Endothelial cell of umbilical vein (primary cell): ENCODE measurements at regions not wholly inside any gene's neighbourhood (a gene's known extent, or its start where the extent isn't known, plus 50 kb on each side); places are given as distances from the start of the nearest gene placed in this dataset.

Experiments used
- BruUV-seq: library from RNA; stranded (reverse); fragments of 400-500 nt; replicated peaks from 2 replicates; lab custom pipeline; 2021; lab: Mats Ljungman, UMichigan
- CTCF ChIA-PET: fragments of 300-600, 350-600 bp; sonication (Branson Sonifier 250); formaldehyde crosslinking; loops from one replicate; lab custom pipeline; 2021; ENCODE audit warnings: antibody characterized with exemption, inconsistent platforms; lab: Charles Lee
- POLR2A ChIA-PET: fragments of 300-600, 350-600 bp; sonication (Branson Sonifier 250); formaldehyde crosslinking; loops from one replicate; lab custom pipeline; 2021; ENCODE audit warnings: antibody characterized with exemption, inconsistent platforms; lab: Charles Lee
- DNase-seq: peaks from one replicate; pipeline ENCODE4 v3.0.0-alpha.2; 2011; ENCODE audit warnings: low read depth, low spot score
- FAIRE-seq: peaks from 2 replicates; lab custom pipeline; 2011; peaks lifted over from hg19 to GRCh38; lab: Jason Lieb, UNC
- H2AFZ ChIP-seq: 2 replicates; pipeline ENCODE4 v1.6.0; 2012; ENCODE audit warnings: low read depth, low read length, control low read depth, inconsistent platforms
- H3K27ac ChIP-seq: 2 replicates; pipeline ENCODE4 v1.5.1; 2011; ENCODE audit warnings: low read depth, mild to moderate bottlenecking, control low read depth, low read length, moderate library complexity; ENCODE audit not compliant: insufficient read depth
- H3K27me3 ChIP-seq, 2 experiments: 2 replicates each; pipeline versions ENCODE4 v1.6.0 to v1.6.1; 2011; ENCODE audit warnings: low read length in 2 of 2, mixed read lengths in 1 of 2; ENCODE audit not compliant: control insufficient read depth in 2 of 2, insufficient read depth in 2 of 2
- H3K36me3 ChIP-seq, 2 experiments: 2 replicates in 1 of 2; 3 replicates in 1 of 2; pipeline ENCODE4 v1.5.1; 2011; ENCODE audit warnings: low read length in 2 of 2, mild to moderate bottlenecking in 1 of 2, moderate library complexity in 1 of 2; ENCODE audit not compliant: control insufficient read depth in 2 of 2, insufficient read depth in 2 of 2; ENCODE audit errors: extremely low read depth in 1 of 2
- H3K4me1 ChIP-seq: 3 replicates; pipeline ENCODE4 v1.5.1; 2011; ENCODE audit warnings: mild to moderate bottlenecking, low read length; ENCODE audit not compliant: control insufficient read depth, insufficient read depth; ENCODE audit errors: extremely low read depth
- H3K4me2 ChIP-seq: 2 replicates; pipeline ENCODE4 v1.6.1; 2011; ENCODE audit warnings: low read length, control low read depth, mixed read lengths; ENCODE audit not compliant: insufficient read depth
- H3K4me3 ChIP-seq, 3 experiments: fragments of 200-600 bp in 1 of 3; sonication (generic), shearing (Covaris generic) in 1 of 3; replicated peaks in 1 of 3; 2 replicates each; pipeline ENCODE4 v1.5.1; 2011 to 2016; ENCODE audit warnings: control low read depth in 3 of 3, low read length in 3 of 3, mild to moderate bottlenecking in 2 of 3, inconsistent platforms in 1 of 3, low read depth in 1 of 3, moderate library complexity in 1 of 3; ENCODE audit not compliant: insufficient read depth in 1 of 3
- H3K79me2 ChIP-seq: 2 replicates; pipeline ENCODE4 v1.6.0; 2012; ENCODE audit warnings: low read length, inconsistent platforms; ENCODE audit not compliant: control insufficient read depth, insufficient read depth
- H3K9ac ChIP-seq: replicated peaks from 2 replicates; pipeline ENCODE3; 2011; ENCODE audit warnings: low read length, control low read depth; ENCODE audit not compliant: insufficient read depth; ENCODE audit errors: extremely low read depth
- H3K9me1 ChIP-seq: replicated peaks from 3 replicates; pipeline ENCODE4 v1.6.0; 2011; ENCODE audit warnings: mild to moderate bottlenecking, low read length; ENCODE audit not compliant: control insufficient read depth, insufficient read depth; ENCODE audit errors: extremely low read depth
- H3K9me3 ChIP-seq: replicated peaks from 2 replicates; pipeline ENCODE4 v1.5.1; 2012; ENCODE audit warnings: low read length, inconsistent platforms; ENCODE audit not compliant: control insufficient read depth, insufficient read depth
- H4K20me1 ChIP-seq: replicated peaks from 2 replicates; pipeline ENCODE3; 2011; ENCODE audit warnings: mild to moderate bottlenecking, low read length; ENCODE audit not compliant: control insufficient read depth, insufficient read depth; ENCODE audit errors: extremely low read depth
- CTCF ChIP-seq, 2 donors: IDR thresholded peaks; 1 replicate in 1 of 2; 2 replicates in 1 of 2; pipeline ENCODE4 v1.5.1; 2011; ENCODE audit warnings: low read length in 2 of 2, mild to moderate bottlenecking in 2 of 2, moderate library complexity in 2 of 2, control low read depth in 1 of 2, inconsistent platforms in 1 of 2, low read depth in 1 of 2; ENCODE audit not compliant: insufficient read depth in 1 of 2; ENCODE audit errors: extremely low read depth in 1 of 2
- EZH2 ChIP-seq: IDR thresholded peaks from 2 replicates; pipeline ENCODE4 v1.6.1; 2012; ENCODE audit warnings: borderline replicate concordance, low read depth, mild to moderate bottlenecking, moderate library complexity, low read length, inconsistent platforms; ENCODE audit not compliant: severe bottlenecking
- FOS ChIP-seq: IDR thresholded peaks from 2 replicates; pipeline ENCODE4 v1.6.1; 2011; ENCODE audit warnings: mild to moderate bottlenecking, low read length, moderate library complexity, borderline replicate concordance; ENCODE audit not compliant: insufficient read depth
- GATA2 ChIP-seq: IDR thresholded peaks from 2 replicates; pipeline ENCODE4 v1.7.0; 2011; ENCODE audit warnings: low read depth, mild to moderate bottlenecking, moderate library complexity, mixed read lengths, low read length; ENCODE audit not compliant: insufficient read length, insufficient read depth
- JUN ChIP-seq: IDR thresholded peaks from 2 replicates; pipeline ENCODE4 v1.6.1; 2011; ENCODE audit warnings: borderline replicate concordance, low read depth; ENCODE audit not compliant: insufficient read length, insufficient read depth
- MAX ChIP-seq: IDR thresholded peaks from 2 replicates; pipeline ENCODE4 v1.6.1; 2011; ENCODE audit not compliant: insufficient read depth, insufficient read length
- MYC ChIP-seq: IDR thresholded peaks from one replicate; pipeline ENCODE4 v1.6.1; 2011; ENCODE audit warnings: mild to moderate bottlenecking, low read depth, low read length
- POLR2A ChIP-seq: IDR thresholded peaks from 2 replicates; pipeline ENCODE4 v1.6.1; 2012; ENCODE audit warnings: low read depth, mild to moderate bottlenecking, control low read depth, low read length
- POLR2AphosphoS5 ChIP-seq: IDR thresholded peaks from 2 replicates; pipeline ENCODE4 v1.6.1; 2012; ENCODE audit warnings: low read depth, mild to moderate bottlenecking, control low read depth, low read length, moderate library complexity; ENCODE audit not compliant: insufficient read depth
- dilution Hi-C: fragments of 300-500 bp; cut with MboI; formaldehyde crosslinking; loops from one replicate; pipeline ENCODE4 v1.15.0; 2019; ENCODE audit warnings: low sequenced_read_pairs; ENCODE audit not compliant: extremely low pct_ligation_motif_present
- intact Hi-C: fragments of 100-400 bp; cut with micrococcal nuclease; formaldehyde crosslinking; loops from one replicate; pipeline ENCODE4 v1.10.0; 2022

DNA sequence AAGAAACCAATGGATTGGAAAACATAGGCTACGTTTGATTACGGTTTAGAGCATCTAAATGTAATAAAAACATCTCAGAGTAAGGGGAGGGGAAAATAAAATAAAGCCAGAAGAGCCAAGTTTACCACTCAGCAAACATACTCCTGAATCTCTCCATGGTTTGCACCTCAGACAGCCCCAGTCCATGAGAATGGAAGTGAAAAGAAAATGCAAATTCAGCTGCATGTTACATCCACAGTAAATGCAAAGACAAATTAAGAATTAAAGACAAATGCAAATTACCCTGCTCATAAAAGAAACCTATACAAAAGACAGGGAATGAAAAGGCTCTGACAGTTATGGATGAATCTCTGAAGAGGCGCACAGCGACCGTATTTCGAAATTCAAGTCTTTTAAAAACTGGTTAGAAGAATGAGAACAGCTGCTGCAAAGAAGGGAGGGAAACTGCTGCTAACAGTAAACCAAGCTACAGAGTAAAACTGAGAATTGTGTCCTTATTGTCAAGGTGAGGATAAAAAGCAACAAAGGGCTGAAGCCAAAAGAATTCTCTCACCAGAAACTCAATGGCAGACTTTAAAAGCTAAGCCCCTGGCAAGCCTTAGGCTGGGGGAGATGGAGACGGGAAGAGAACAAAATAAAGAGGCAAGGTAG lies 197.9 kb upstream of the ACVR2A start:
- TF ChIP-seq CTCF (IDR thresholded peaks at IDR 0.05; ENCODE audit: extremely low read depth in 1 of 2, insufficient read depth in 1 of 2, low read depth in 1 of 2, low read length in 2 of 2) (no peak), MYC (no peak), POLR2AphosphoS5 (no peak), FOS (no peak), JUN (no peak), MAX (no peak), EZH2 (no peak), POLR2A (no peak), GATA2 (no peak)
- ChIA-PET POLR2A (no interaction called here), CTCF (no interaction called here)
- DNase-seq = no peak
- intact Hi-C loops (no loop called here), dilution Hi-C loops (no loop called here)
- Histone ChIP-seq H3K9me3 (no peaks in the 10 kb centered on the region), H3K27ac (no peak overlapping the region), H4K20me1 (no peaks in the 10 kb centered on the region), H3K36me3 (no peaks in the 10 kb centered on the region), H3K4me2 (no peak overlapping the region), H3K4me3 (no peak overlapping the region), H3K79me2 (no peaks in the 10 kb centered on the region), H2AFZ (no peak overlapping the region), H3K9me1 (no peaks in the 10 kb centered on the region), H3K4me1 (no peaks in the 10 kb centered on the region), H3K9ac (no peak overlapping the region), H3K27me3 (no peaks in the 10 kb centered on the region)
- BruUV-seq = no TSS peak
- no peak for FAIRE-seq
